ENCODE measurements at regions not wholly inside any gene's neighbourhood (a gene's known extent, or its start where the extent isn't known, plus 50 kb on each side); places are given as distances from the start of the nearest gene placed in this dataset.

- no peaks in the 10 kb centered on the region for H4K20me1 ChIP-seq (ENCODE audit: control insufficient read depth, insufficient read depth)
- ChIA-PET RAD21 (ENCODE audit: unreplicated experiment) (no interaction called here), SMC1A (ENCODE audit: uncharacterized antibody, unreplicated experiment) (no interaction called here), POLR2A (no interaction called here), CTCF (no interaction called here)
- no peaks in the 10 kb centered on the region for H3K79me2 ChIP-seq (ENCODE audit: control insufficient read depth, insufficient read depth, low read length)
- H3K27ac ChIP-seq (ENCODE audit: control insufficient read depth, insufficient read depth), result no peak overlapping the region
- no peak overlapping the region for H3K9ac ChIP-seq (ENCODE audit: control insufficient read depth, insufficient read depth, low read length)
- BruUV-seq (replicated peaks), result no TSS peak
- TF ChIP-seq REST (IDR thresholded peaks at IDR 0.05; ENCODE audit: low read depth, low read length) (no peak), ATF3 (IDR thresholded peaks at IDR 0.05; ENCODE audit: borderline replicate concordance, extremely low read depth, low read depth, low read length) (no peak), ZNF274 (IDR thresholded peaks at IDR 0.05; ENCODE audit: insufficient read depth, insufficient read length) (no peak), EGR1 (IDR thresholded peaks at IDR 0.05; ENCODE audit: borderline replicate concordance in 1 of 2, low read depth in 2 of 2, low read length in 2 of 2) (no peak)
- H3K4me3 ChIP-seq, result no peak overlapping the region
- H3K36me3 ChIP-seq (ENCODE audit: control insufficient read depth in 2 of 2, insufficient read depth in 2 of 2, low read length in 1 of 2), result no peaks in the 10 kb centered on the region
- DNase-seq (ENCODE audit: low read depth, low spot score), result no peak
- H3K4me2 ChIP-seq (ENCODE audit: control insufficient read depth, insufficient read depth), result no peak overlapping the region
- intact Hi-C loops (cut with micrococcal nuclease; ENCODE audit: unreplicated experiment) (no loop called here), in situ Hi-C loops (cut with MboI) (no loop called here)
- no peak for ATAC-seq
- H3K27me3 ChIP-seq (replicated peaks in 1 of 2; ENCODE audit: control insufficient read depth in 2 of 2, insufficient read depth in 2 of 2, low read length in 1 of 2), result no peaks in the 10 kb centered on the region
- 0% methylated on average over 2 of the region's 2 CpGs for WGBS (ENCODE audit: insufficient coverage, insufficient replicate concordance, low lambda C conversion rate, missing lambda C conversion rate)
- no peak for FAIRE-seq
- no peaks in the 10 kb centered on the region for H3K4me1 ChIP-seq (ENCODE audit: control insufficient read depth, insufficient read depth, low read length)
- H3K9me3 ChIP-seq (replicated peaks; ENCODE audit: control insufficient read depth, insufficient read depth, low read length), result no peaks in the 10 kb centered on the region; the same call in 1 of the 3 replicates
- H2AFZ ChIP-seq (ENCODE audit: control insufficient read depth, low read depth, low read length), result no peak overlapping the region
These were observed 322.9 kb downstream of the BCL11A start for GRCh38 chr2:60230596-60230995.

Measured in GM12878 (cell line).